Activated naive CD4-positive, alpha-beta T cell treated with anti-CD3 and anti-CD28 coated beads for 36 hours (primary cell): ENCODE measurements at regions not wholly inside any gene's neighbourhood (a gene's known extent, or its start where the extent isn't known, plus 50 kb on each side); places are given as distances from the start of the nearest gene placed in this dataset.

Experiments used
- CTCF ChIA-PET: fragments of 350-600 bp; sonication (Branson Sonifier 250); formaldehyde crosslinking; loops from one replicate; lab custom pipeline; 2021; ENCODE audit warnings: antibody characterized with exemption; lab: Charles Lee
- DNase-seq: peaks from one replicate; pipeline ENCODE4 v3.0.0-alpha.2; 2020
- H3K27ac Mint-ChIP-seq: one replicate; pipeline ENCODE4 v1.8.0; 2021; ENCODE audit warnings: mild to moderate bottlenecking, mixed read lengths
- H3K27me3 Mint-ChIP-seq: one replicate; pipeline ENCODE4 v1.8.0; 2021; ENCODE audit warnings: low read depth, mixed read lengths
- H3K36me3 Mint-ChIP-seq: one replicate; pipeline ENCODE4 v1.8.0; 2021; ENCODE audit warnings: low read depth, mixed read lengths
- H3K4me1 Mint-ChIP-seq: one replicate; pipeline ENCODE4 v1.8.0; 2021; ENCODE audit warnings: low read depth, mixed read lengths
- H3K4me3 Mint-ChIP-seq: one replicate; pipeline ENCODE4 v1.8.0; 2021; ENCODE audit warnings: mild to moderate bottlenecking, moderate library complexity, mixed read lengths
- H3K9me3 Mint-ChIP-seq: one replicate; pipeline ENCODE4 v1.8.0; 2021; ENCODE audit warnings: mixed read lengths
- intact Hi-C: fragments of 100-400 bp; cut with micrococcal nuclease; formaldehyde crosslinking; loops from one replicate; pipeline ENCODE4 v1.15.1; 2023

GRCh38 chr4:13316354-13316753 is 167.8 kb downstream of the RAB28 start:
- no peak for DNase-seq
- CTCF ChIA-PET = no interaction called here
- no peaks in the 10 kb centered on the region for H3K9me3 Mint-ChIP-seq
- no peaks in the 10 kb centered on the region for H3K4me1 Mint-ChIP-seq
- intact Hi-C loops = no loop called here
- no peaks in the 10 kb centered on the region for H3K36me3 Mint-ChIP-seq
- no peaks in the 10 kb centered on the region for H3K27me3 Mint-ChIP-seq
- H3K4me3 Mint-ChIP-seq = no peak overlapping the region
- no peak overlapping the region for H3K27ac Mint-ChIP-seq

- Mint-ChIP-seq H3K9me3 (no peaks in the 10 kb centered on the region), H3K4me1 (no peaks in the 10 kb centered on the region), H3K4me3 (no peak overlapping the region), H3K27ac (no peak overlapping the region), H3K36me3 (no peaks in the 10 kb centered on the region), H3K27me3 (no peaks in the 10 kb centered on the region)
- intact Hi-C loops = no loop called here
- no peak for DNase-seq
- CTCF ChIA-PET = no interaction called here
Observed at GRCh38 chr4:13313856-13314255, 170.3 kb downstream of the RAB28 start.

GRCh38 chr4:13312264-13312663 is 171.9 kb downstream of the RAB28 start:
- no peaks in the 10 kb centered on the region for H3K4me1 Mint-ChIP-seq
- H3K9me3 Mint-ChIP-seq = no peaks in the 10 kb centered on the region
- no peaks in the 10 kb centered on the region for H3K27me3 Mint-ChIP-seq
- no peak overlapping the region for H3K27ac Mint-ChIP-seq
- CTCF ChIA-PET = no interaction called here
- no peaks in the 10 kb centered on the region for H3K36me3 Mint-ChIP-seq
- DNase-seq = no peak
- H3K4me3 Mint-ChIP-seq = no peak overlapping the region
- intact Hi-C loops = no loop called here

- Mint-ChIP-seq H3K27me3 (no peaks in the 10 kb centered on the region), H3K36me3 (peaks cover 4% of the 10 kb centered on the region), H3K4me1 (no peaks in the 10 kb centered on the region), H3K4me3 (no peak overlapping the region), H3K9me3 (no peaks in the 10 kb centered on the region), H3K27ac (no peak overlapping the region)
- no peak for DNase-seq
- CTCF ChIA-PET = no interaction called here
- intact Hi-C loops = no loop called here
Observed at GRCh38 chr4:13309751-13310150, 174.4 kb downstream of the RAB28 start.

GRCh38 chr4:13306356-13306755 is 177.8 kb downstream of the RAB28 start:
- Mint-ChIP-seq H3K27ac (no peak overlapping the region), H3K4me1 (no peaks in the 10 kb centered on the region), H3K27me3 (no peaks in the 10 kb centered on the region), H3K9me3 (peaks cover 2% of the 10 kb centered on the region), H3K36me3 (peaks cover 7% of the 10 kb centered on the region), H3K4me3 (no peak overlapping the region)
- CTCF ChIA-PET = no interaction called here
- DNase-seq = no peak
- intact Hi-C loops = no loop called here

GRCh38 chr4:13302876-13303275 is 181.3 kb downstream of the RAB28 start:
- CTCF ChIA-PET = no interaction called here
- H3K9me3 Mint-ChIP-seq = peaks cover 19% of the 10 kb centered on the region
- no peak for DNase-seq
- no peaks in the 10 kb centered on the region for H3K27me3 Mint-ChIP-seq
- intact Hi-C loops = no loop called here
- H3K36me3 Mint-ChIP-seq = peaks cover 27% of the 10 kb centered on the region
- H3K4me3 Mint-ChIP-seq = no peak overlapping the region
- H3K4me1 Mint-ChIP-seq = no peaks in the 10 kb centered on the region
- no peak overlapping the region for H3K27ac Mint-ChIP-seq

- Mint-ChIP-seq H3K27ac (no peak overlapping the region), H3K9me3 (peaks cover 27% of the 10 kb centered on the region), H3K4me1 (no peaks in the 10 kb centered on the region), H3K4me3 (no peak overlapping the region), H3K27me3 (no peaks in the 10 kb centered on the region), H3K36me3 (peaks cover 26% of the 10 kb centered on the region)
- CTCF ChIA-PET = interaction anchor here (0.8 kb wide), 1 partner anchor 531 kb away, joined by 3 read pairs; no protein-coding TSS in a partner anchor
- DNase-seq = no peak
- intact Hi-C loops = no loop called here
Observed at GRCh38 chr4:13299343-13299742, 184.8 kb downstream of the RAB28 start.

- Mint-ChIP-seq H3K27me3 (no peaks in the 10 kb centered on the region), H3K36me3 (peaks cover 26% of the 10 kb centered on the region), H3K9me3 (peaks cover 27% of the 10 kb centered on the region), H3K4me1 (no peaks in the 10 kb centered on the region), H3K27ac (no peak overlapping the region), H3K4me3 (no peak overlapping the region)
- intact Hi-C loops = no loop called here
- CTCF ChIA-PET = interaction anchor here (0.8 kb wide), 1 partner anchor 530 kb away, joined by 3 read pairs; no protein-coding TSS in a partner anchor
- DNase-seq = no peak
Observed at GRCh38 chr4:13298655-13299054, 185.5 kb downstream of the RAB28 start.

- no peak overlapping the region for H3K4me3 Mint-ChIP-seq
- peaks cover 27% of the 10 kb centered on the region for H3K9me3 Mint-ChIP-seq
- CTCF ChIA-PET = no interaction called here
- H3K27ac Mint-ChIP-seq = no peak overlapping the region
- H3K4me1 Mint-ChIP-seq = no peaks in the 10 kb centered on the region
- H3K27me3 Mint-ChIP-seq = no peaks in the 10 kb centered on the region
- no peak for DNase-seq
- H3K36me3 Mint-ChIP-seq = peaks cover 37% of the 10 kb centered on the region
- intact Hi-C loops = no loop called here
Observed at GRCh38 chr4:13296986-13297385, 187.2 kb downstream of the RAB28 start.

- Mint-ChIP-seq H3K27me3 (no peaks in the 10 kb centered on the region), H3K27ac (no peak overlapping the region), H3K4me1 (no peaks in the 10 kb centered on the region), H3K36me3 (peaks cover 28% of the 10 kb centered on the region), H3K9me3 (peaks cover 17% of the 10 kb centered on the region), H3K4me3 (no peak overlapping the region)
- DNase-seq = no peak
- intact Hi-C loops = no loop called here
- CTCF ChIA-PET = no interaction called here
Observed at GRCh38 chr4:13294961-13295605, 189.1 kb downstream of the RAB28 start.

GRCh38 chr4:13292372-13292771 is 191.8 kb downstream of the RAB28 start:
- CTCF ChIA-PET = no interaction called here
- Mint-ChIP-seq H3K36me3 (peaks cover 23% of the 10 kb centered on the region), H3K9me3 (peaks cover 16% of the 10 kb centered on the region), H3K27ac (no peak overlapping the region), H3K27me3 (no peaks in the 10 kb centered on the region), H3K4me3 (no peak overlapping the region), H3K4me1 (no peaks in the 10 kb centered on the region)
- intact Hi-C loops = no loop called here
- no peak for DNase-seq

GRCh38 chr4:13289391-13289790 is 194.7 kb downstream of the RAB28 start:
- intact Hi-C loops = no loop called here
- Mint-ChIP-seq H3K27me3 (no peaks in the 10 kb centered on the region), H3K36me3 (peaks cover 21% of the 10 kb centered on the region), H3K27ac (no peak overlapping the region), H3K4me1 (no peaks in the 10 kb centered on the region), H3K4me3 (no peak overlapping the region), H3K9me3 (peaks cover 29% of the 10 kb centered on the region)
- CTCF ChIA-PET = no interaction called here
- no peak for DNase-seq

- Mint-ChIP-seq H3K4me3 (no peak overlapping the region), H3K27me3 (no peaks in the 10 kb centered on the region), H3K27ac (no peak overlapping the region), H3K4me1 (no peaks in the 10 kb centered on the region), H3K9me3 (peaks cover 27% of the 10 kb centered on the region), H3K36me3 (peaks cover 6% of the 10 kb centered on the region)
- no peak for DNase-seq
- CTCF ChIA-PET = no interaction called here
- intact Hi-C loops = no loop called here
Observed at GRCh38 chr4:13285336-13285735, 198.8 kb downstream of the RAB28 start.
